ENCODE measurements at regions not wholly inside any gene's neighbourhood (a gene's known extent, or its start where the extent isn't known, plus 50 kb on each side); places are given as distances from the start of the nearest gene placed in this dataset.
"Not testable (repeated sequence)": the region's sequence is repeated elsewhere in the genome, so short reads cannot be mapped to it uniquely, and the experiment has no call there.

DNA sequence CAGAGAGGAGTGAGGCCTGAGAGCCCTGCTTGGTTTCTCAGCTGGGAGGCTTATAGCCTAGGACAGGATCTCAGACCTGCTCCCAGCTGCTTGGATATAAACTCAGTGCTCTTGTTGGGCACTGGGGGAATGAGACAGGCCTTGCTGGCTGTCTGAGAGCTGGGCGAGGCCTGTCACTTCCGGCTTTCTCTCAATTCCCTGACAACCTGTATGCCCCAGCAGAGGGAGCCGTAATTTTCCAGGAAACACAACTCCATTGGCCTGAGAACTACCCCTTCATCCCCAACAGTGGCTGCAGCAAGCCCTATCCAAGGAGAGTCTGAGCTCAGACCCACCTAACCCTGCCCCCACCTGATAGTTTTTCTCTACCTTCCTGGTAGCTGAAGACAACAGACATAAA is 258.3 kb upstream of the STXBP6 start:
- POLR2A ChIA-PET (ENCODE audit: low non-redundant PET): no interaction called here
- no peak overlapping the region for H3K27ac ChIP-seq
- no peak for DNase-seq (ENCODE audit: low spot score)
- CTCF ChIA-PET: interaction anchor here (0.6 kb wide), 1 partner anchor 485 kb away, joined by 3 read pairs; no protein-coding TSS in a partner anchor
- TF ChIP-seq, protein P1, sequence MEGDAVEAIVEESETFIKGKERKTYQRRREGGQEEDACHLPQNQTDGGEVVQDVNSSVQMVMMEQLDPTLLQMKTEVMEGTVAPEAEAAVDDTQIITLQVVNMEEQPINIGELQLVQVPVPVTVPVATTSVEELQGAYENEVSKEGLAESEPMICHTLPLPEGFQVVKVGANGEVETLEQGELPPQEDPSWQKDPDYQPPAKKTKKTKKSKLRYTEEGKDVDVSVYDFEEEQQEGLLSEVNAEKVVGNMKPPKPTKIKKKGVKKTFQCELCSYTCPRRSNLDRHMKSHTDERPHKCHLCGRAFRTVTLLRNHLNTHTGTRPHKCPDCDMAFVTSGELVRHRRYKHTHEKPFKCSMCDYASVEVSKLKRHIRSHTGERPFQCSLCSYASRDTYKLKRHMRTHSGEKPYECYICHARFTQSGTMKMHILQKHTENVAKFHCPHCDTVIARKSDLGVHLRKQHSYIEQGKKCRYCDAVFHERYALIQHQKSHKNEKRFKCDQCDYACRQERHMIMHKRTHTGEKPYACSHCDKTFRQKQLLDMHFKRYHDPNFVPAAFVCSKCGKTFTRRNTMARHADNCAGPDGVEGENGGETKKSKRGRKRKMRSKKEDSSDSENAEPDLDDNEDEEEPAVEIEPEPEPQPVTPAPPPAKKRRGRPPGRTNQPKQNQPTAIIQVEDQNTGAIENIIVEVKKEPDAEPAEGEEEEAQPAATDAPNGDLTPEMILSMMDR (conservative IDR thresholded peaks at IDR 0.05; ENCODE audit: low read depth): no peak

DNA sequence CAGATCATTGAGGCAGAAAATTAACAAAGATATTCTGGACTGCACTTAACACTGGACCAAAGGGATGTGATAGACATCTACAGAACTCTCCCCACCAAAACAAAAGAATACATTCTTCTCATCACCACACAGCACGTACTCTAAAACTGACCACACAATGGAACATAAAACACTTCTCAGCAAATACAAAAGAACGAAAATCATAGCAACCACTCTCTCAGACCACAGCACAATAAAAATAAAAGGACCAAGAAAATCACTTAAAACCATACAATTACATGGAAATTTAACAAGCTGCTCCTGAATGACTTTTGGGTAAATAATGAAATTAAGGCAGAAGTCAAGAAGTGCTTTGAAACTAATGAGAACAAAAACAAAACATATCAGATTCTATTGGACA is 254.0 kb upstream of the STXBP6 start:
- DNase-seq (ENCODE audit: low spot score): no peak
- CTCF ChIA-PET: no interaction called here
- POLR2A ChIA-PET (ENCODE audit: low non-redundant PET): no interaction called here
- H3K27ac ChIP-seq: no peak overlapping the region
- TF ChIP-seq, protein P1 (conservative IDR thresholded peaks at IDR 0.05; ENCODE audit: low read depth): no peak

DNA sequence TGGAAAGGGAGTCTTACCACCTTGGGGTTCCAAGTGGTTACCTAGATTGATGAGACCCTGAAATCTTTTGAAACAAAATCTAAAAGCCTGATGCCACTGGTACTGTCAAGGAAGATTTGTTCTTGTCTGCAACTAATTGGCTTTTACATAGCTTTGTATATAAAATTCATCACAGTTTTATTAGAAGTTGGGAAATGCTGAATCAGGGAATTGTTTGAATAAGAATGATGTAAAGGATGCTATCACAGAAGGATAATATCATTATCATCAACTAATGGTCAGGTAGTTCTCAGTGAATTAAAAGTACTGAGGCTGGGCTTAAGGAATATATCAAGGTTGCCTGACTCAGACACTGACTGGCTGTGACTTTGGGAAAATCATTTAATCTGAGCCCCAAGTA is 248.3 kb upstream of the STXBP6 start:
- no peak overlapping the region for H3K27ac ChIP-seq
- CTCF ChIA-PET: no interaction called here
- POLR2A ChIA-PET (ENCODE audit: low non-redundant PET): no interaction called here
- no peak for DNase-seq (ENCODE audit: low spot score)
- TF ChIP-seq, protein P1 (conservative IDR thresholded peaks at IDR 0.05; ENCODE audit: low read depth): no peak

DNA sequence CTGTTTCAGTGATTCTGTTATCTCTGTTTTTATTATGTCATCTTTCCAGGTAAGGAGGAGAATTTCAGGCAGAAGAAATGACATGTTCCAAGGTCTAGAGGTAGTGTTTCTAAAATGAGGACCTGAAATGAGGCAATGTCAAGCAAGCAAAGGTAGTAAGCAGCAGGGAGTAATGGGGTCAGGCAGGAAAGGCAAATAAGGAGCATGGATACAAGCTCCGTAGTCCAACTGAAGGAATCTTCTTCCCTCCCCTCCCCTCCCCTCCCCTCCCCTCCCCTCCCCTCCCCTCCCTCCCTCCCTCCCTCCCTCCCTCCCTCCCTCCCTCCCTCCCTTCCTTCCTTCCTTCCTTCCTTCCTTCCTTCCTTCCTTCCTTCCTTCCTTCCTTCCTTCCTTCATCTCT is 240.2 kb upstream of the STXBP6 start:
- DNase-seq (ENCODE audit: low spot score); H3K27ac ChIP-seq; POLR2A ChIA-PET (ENCODE audit: low non-redundant PET); CTCF ChIA-PET: not testable (repeated sequence)

DNA sequence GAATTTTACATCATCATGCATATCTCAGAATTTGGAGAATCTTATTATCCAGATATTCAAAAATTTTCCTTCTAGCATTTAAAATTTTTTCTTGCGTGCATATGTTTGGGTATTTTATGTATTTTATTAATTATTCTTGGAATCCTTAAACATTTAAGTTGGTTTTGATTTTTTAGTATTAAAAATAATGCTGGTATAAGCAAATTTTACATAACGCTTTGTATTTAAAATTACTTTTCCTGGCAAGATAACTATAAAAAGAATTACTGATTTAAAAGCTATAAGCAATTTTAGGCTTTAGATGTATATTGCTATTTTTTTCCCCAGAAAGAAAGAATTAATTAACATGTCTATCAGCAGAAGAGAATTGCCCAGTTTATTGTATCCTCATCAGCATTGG is 224.6 kb upstream of the STXBP6 start:
- DNase-seq (ENCODE audit: low spot score): no peak
- H3K27ac ChIP-seq: no peak overlapping the region
- CTCF ChIA-PET: interaction anchor here (0.6 kb wide), 1 partner anchor 253 kb away, joined by 3 read pairs; no protein-coding TSS in a partner anchor
- TF ChIP-seq, protein P1 (conservative IDR thresholded peaks at IDR 0.05; ENCODE audit: low read depth): no peak
- POLR2A ChIA-PET (ENCODE audit: low non-redundant PET): no interaction called here

DNA sequence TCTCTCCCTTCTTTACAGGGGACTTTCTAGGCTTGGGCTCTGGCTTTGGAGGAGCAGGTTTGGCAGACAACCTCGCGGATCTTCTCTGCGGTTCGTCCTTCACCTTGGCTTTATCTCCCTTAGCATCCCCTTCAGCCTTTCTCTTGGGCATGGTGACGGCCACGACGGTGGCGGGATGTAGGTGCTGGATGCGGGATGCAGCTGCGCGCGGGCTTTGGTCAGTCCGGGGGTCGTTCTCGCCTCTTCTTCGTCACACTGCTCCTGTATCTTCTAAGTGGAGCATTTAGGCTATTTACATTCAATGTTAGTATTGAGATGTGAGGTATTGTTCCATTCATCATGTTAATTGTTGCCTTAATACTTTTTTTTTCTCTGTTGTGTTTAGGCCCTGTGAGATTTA is 217.2 kb upstream of the STXBP6 start:
- POLR2A ChIA-PET (ENCODE audit: low non-redundant PET): no interaction called here
- no peak for DNase-seq (ENCODE audit: low spot score)
- no peak overlapping the region for H3K27ac ChIP-seq
- TF ChIP-seq, protein P1 (conservative IDR thresholded peaks at IDR 0.05; ENCODE audit: low read depth): no peak
- CTCF ChIA-PET: no interaction called here

DNA sequence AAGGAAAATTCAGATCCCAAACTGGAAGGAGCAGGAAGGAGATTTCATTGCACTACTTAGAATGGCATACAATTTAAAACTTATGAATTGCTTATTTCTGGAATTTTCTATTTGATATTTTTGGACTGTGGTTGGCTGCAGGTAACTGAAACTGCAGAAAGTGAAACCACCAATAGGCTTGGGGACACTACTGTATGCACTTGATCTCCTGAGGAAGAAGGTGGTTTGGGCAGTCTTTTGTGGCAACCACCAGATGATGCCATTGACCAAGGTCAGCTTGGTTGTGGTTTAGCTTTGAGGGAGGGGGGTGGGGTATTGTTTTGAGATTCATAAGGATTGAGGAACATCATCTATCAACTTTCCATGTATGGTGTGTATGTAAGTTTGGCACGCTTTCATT is 209.5 kb upstream of the STXBP6 start:
- TF ChIP-seq, protein P1 (conservative IDR thresholded peaks at IDR 0.05; ENCODE audit: low read depth): no peak
- ChIA-PET POLR2A (ENCODE audit: low non-redundant PET) (no interaction called here), CTCF (no interaction called here)
- H3K27ac ChIP-seq: no peak overlapping the region
- no peak for DNase-seq (ENCODE audit: low spot score)
